ENCODE measurements at regions not wholly inside any gene's neighbourhood (a gene's known extent, or its start where the extent isn't known, plus 50 kb on each side); places are given as distances from the start of the nearest gene placed in this dataset.

DNA sequence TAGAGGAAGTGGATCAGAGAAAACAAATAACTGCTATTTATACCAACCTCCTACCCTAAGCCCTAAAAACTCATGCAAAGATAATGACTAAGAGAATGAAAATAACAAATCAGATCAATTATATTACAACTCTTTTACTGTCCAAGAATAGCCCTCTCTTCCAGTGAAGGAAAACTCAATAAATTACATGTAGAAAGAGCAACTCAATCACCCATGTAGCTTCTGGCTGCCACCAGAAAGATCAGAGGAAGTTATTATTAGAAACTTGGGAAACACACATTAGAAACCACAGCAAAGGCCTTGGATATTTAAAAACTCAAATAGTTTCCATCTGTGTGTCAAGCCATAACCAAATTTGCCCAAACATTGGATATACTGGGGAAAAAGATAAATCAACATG is 134.0 kb upstream of the TARS1 start:
- TF ChIP-seq TAF1 (IDR thresholded peaks at IDR 0.05; ENCODE audit: borderline replicate concordance, low read depth, low read length) (no peak), POLR2AphosphoS5 (IDR thresholded peaks at IDR 0.05; ENCODE audit: low read depth, low read length) (no peak), POLR2A (IDR thresholded peaks at IDR 0.05; ENCODE audit: low read depth, low read length) (no peak)
